GM21515 (cell line): ENCODE measurements at regions not wholly inside any gene's neighbourhood (a gene's known extent, or its start where the extent isn't known, plus 50 kb on each side); places are given as distances from the start of the nearest gene placed in this dataset.
"Not testable (repeated sequence)": the region's sequence is repeated elsewhere in the genome, so short reads cannot be mapped to it uniquely, and the experiment has no call there.

Experiments used
- ATAC-seq: cut with Tn5 transposase; IDR thresholded peaks from one replicate; pipeline ENCODE4 v1.9.1; 2021; ENCODE audit not compliant: unreplicated experiment

- no peak for ATAC-seq
Observed at GRCh38 chr7:142637240-142637639, 112.0 kb upstream of the PRSS1 start.

GRCh38 chr7:142636751-142637150 lies 112.5 kb upstream of the PRSS1 start:
- ATAC-seq: no peak

- not testable (repeated sequence) for ATAC-seq
Observed at GRCh38 chr7:142636107-142636506, 113.2 kb upstream of the PRSS1 start.

GRCh38 chr7:142632271-142633134 lies 116.8 kb upstream of the PRSS1 start:
- ATAC-seq: peak; percentile 95

GRCh38 chr7:142629588-142630260 lies 119.5 kb upstream of the PRSS1 start:
- no peak for ATAC-seq

- no peak for ATAC-seq
Observed at GRCh38 chr7:142628945-142629344, 120.3 kb upstream of the PRSS1 start.

GRCh38 chr7:142627223-142627622 lies 122.0 kb upstream of the PRSS1 start:
- not testable (repeated sequence) for ATAC-seq

GRCh38 chr7:142626420-142627035 lies 122.7 kb upstream of the PRSS1 start:
- peak; percentile 94 for ATAC-seq

- ATAC-seq: not testable (repeated sequence)
Observed at GRCh38 chr7:142625216-142625615, 124.1 kb upstream of the PRSS1 start.

GRCh38 chr7:142620402-142620801 lies 128.9 kb upstream of the PRSS1 start:
- ATAC-seq: no peak

GRCh38 chr7:142618655-142619351 lies 130.5 kb upstream of the PRSS1 start:
- no peak for ATAC-seq

GRCh38 chr7:142616842-142617241 lies 132.4 kb upstream of the PRSS1 start:
- no peak for ATAC-seq

- no peak for ATAC-seq
Observed at GRCh38 chr7:142616121-142616643, 133.1 kb upstream of the PRSS1 start.

GRCh38 chr7:142615508-142615907 lies 133.8 kb upstream of the PRSS1 start:
- no peak for ATAC-seq

- no peak for ATAC-seq
Observed at GRCh38 chr7:142614116-142614515, 135.2 kb upstream of the PRSS1 start.

GRCh38 chr7:142612237-142612881 lies 136.9 kb upstream of the PRSS1 start:
- ATAC-seq: no peak

GRCh38 chr7:142611566-142612236 lies 137.6 kb upstream of the PRSS1 start:
- no peak for ATAC-seq

- ATAC-seq: no peak
Observed at GRCh38 chr7:142608630-142609428, 140.4 kb upstream of the PRSS1 start.

- no peak for ATAC-seq
Observed at GRCh38 chr7:142607351-142607750, 141.9 kb upstream of the PRSS1 start.
